GM19351 (cell line): ENCODE measurements at regions not wholly inside any gene's neighbourhood (a gene's known extent, or its start where the extent isn't known, plus 50 kb on each side); places are given as distances from the start of the nearest gene placed in this dataset.
"Not testable (repeated sequence)": the region's sequence is repeated elsewhere in the genome, so short reads cannot be mapped to it uniquely, and the experiment has no call there.

Source experiments
- ATAC-seq: cut with Tn5 transposase; IDR thresholded peaks from one replicate; pipeline ENCODE4 v1.9.1; 2021; ENCODE audit warnings: mild to moderate bottlenecking, moderate library complexity; ENCODE audit not compliant: unreplicated experiment

DNA sequence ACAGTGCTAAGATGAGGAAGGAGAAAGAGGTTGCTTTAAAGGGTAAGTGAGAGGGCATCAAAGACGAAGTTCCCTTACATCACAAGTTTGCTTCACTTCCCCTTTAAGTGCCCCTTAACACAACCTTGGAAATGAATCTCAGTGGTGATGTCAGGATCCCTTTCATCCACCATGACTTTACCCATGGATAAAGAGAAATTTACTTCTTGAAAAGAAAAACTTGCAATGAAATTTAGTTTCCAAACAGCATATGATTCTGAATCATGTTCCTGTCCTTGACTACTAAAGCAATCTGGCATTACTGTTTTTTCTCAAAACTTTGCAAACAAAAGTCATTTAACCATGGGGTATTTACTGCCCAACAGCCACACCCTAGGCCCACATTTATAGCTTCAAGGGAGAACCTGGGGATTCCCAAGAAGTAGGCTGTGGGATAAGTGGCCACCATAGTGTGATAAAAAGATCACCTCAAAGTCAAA lies 135.9 kb downstream of the ITGB8 start:
- peak; percentile 65 for ATAC-seq

GRCh38 chr7:20470082-20470481 lies 139.4 kb downstream of the ITGB8 start:
- ATAC-seq = no peak

GRCh38 chr7:20470726-20471125 lies 140.0 kb downstream of the ITGB8 start:
- ATAC-seq = no peak

DNA sequence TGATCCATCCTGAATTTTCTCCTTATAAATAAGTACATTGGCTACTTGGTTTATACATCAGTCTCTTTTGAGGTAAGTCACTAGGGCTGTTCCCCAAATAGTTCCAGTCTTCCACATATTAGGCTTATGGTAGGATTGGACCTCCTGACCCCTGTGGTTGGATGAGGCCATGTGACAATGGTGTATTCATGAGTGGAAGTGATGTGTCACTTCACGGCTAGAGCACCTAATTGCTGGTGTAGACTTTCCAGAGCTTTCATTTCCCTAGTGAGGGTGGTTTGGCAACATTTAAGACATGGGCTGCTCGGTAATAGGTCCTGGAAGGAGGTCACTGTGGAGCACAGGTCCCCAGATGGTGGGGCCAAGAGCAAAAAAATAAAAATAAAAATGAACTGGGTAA lies 141.2 kb upstream of the ABCB5 start:
- no peak for ATAC-seq

DNA sequence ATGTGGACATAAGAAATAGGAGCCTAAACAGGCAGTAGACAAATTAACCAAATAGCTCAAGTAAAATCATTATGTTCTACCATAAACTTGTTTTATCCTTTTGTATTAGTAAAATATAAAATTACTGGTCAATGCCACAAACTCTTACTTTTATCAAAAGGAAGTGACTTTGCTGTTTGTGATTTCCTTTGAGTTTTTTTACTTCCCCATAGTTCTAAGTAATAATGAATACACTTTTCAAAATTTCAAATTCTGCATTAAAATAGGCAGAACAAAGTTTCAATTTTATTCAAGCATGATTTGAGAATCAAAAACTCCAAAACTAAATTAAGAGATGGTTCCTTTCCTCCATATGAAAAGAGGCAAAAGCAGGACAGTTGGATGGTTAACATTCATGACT lies 139.7 kb upstream of the ABCB5 start:
- no peak for ATAC-seq

GRCh38 chr7:20477067-20477466 lies 138.4 kb upstream of the ABCB5 start:
- no peak for ATAC-seq

GRCh38 chr7:20479706-20480105 lies 135.8 kb upstream of the ABCB5 start:
- ATAC-seq = no peak

- no peak for ATAC-seq
Observed at GRCh38 chr7:20482071-20482470, 133.4 kb upstream of the ABCB5 start.

DNA sequence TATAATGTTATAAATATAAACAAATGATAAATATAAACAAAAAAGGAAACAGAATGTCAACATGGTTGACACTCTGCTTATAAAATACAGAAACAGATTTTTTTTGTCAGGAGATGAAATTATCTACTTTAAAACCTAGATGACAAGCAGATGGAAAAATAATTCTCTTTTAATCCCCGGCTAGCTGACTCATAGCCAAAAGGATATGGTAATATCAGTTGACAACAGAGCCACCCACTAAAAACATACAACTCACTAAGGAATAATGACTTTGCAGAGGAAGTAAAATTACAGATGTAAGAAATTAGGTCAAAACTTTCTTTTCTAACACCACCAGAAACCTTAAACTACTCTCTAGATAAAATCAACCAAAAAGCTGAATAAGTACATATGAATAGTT lies 131.1 kb upstream of the ABCB5 start:
- ATAC-seq = no peak

GRCh38 chr7:20488850-20489249 lies 126.6 kb upstream of the ABCB5 start:
- ATAC-seq = no peak

GRCh38 chr7:20491284-20491683 lies 124.2 kb upstream of the ABCB5 start:
- ATAC-seq = no peak

GRCh38 chr7:20494566-20494965 lies 120.9 kb upstream of the ABCB5 start:
- ATAC-seq = no peak

GRCh38 chr7:20501473-20501872 lies 114.0 kb upstream of the ABCB5 start:
- not testable (repeated sequence) for ATAC-seq

- no peak for ATAC-seq
Observed at GRCh38 chr7:20503278-20503950, 112.1 kb upstream of the ABCB5 start.

DNA sequence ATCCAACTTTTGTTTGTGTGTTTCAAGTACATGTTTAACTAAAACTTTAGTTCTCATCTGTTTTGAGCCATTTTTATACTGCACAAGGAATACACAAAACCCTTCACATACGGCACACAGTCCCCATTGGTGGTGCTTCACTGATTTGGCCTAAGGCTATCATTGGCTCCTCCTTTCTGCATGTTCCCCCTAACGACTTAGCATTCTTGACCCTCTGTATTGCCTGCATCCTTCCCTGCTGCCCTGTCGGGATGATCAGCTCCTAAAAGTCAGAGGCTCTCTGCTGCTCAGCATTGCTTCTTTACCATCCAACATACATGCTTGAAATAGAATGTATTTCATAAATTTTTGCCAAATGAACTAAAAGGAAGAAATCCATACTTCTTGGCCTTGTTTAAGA lies 111.4 kb upstream of the ABCB5 start:
- no peak for ATAC-seq

GRCh38 chr7:20506175-20506574 lies 109.3 kb upstream of the ABCB5 start:
- ATAC-seq = no peak

- ATAC-seq = no peak
Observed at GRCh38 chr7:20507157-20507556, 108.3 kb upstream of the ABCB5 start.

GRCh38 chr7:20508109-20508508 lies 107.4 kb upstream of the ABCB5 start:
- no peak for ATAC-seq

DNA sequence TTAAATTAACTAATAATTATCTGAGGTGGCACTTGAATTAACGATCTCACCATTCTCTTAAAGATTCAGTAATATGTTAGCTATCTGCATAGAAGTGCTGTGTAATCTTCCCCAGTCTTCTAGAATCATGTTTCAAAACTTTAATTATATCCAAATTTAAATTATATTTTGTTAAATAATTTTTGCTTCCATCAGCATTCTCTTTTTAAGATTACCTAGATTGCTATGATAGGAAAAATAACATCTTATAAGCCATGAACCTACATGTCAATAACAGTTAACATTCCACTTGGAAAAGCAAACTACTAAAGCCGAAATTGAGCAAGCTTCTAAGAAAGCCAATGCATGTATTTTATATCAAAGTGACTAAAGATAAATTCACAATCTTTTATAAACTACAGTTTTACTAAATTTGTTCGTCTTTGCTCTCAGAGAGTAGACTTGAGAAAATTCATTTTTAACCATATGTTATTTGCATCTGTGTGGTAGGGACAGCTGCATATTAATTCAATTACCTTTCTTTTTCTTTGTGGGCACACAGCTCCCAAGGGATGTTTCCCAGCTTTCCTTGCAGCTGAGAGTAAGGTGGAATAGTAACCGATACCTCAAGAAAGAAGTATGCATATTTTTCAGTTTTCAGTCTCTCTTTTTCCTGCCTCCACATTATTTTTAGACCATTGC lies 105.4 kb upstream of the ABCB5 start:
- ATAC-seq = no peak

- ATAC-seq = no peak
Observed at GRCh38 chr7:20510573-20510900, 104.9 kb upstream of the ABCB5 start.

- no peak for ATAC-seq
Observed at GRCh38 chr7:20513341-20513740, 102.1 kb upstream of the ABCB5 start.

GRCh38 chr7:20513897-20514296 lies 101.6 kb upstream of the ABCB5 start:
- no peak for ATAC-seq

DNA sequence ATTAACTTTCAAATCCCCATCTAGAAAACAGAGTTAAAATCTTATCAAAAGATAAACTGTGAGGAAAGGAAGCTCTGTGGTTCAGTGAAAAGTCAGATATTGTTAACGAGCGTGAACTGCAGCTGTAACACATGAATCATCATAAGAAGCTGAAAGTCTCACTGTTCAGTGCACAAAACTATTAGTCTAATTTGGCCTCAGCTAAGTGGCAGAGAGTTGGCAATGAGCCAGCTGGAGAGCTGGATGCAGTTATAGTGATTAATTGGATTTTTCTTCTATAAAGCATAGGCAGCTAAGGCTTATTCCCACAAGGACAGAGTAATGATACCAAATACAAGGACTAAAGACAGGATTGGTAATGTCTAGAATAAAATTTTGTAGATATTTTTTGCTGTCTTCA lies 101.1 kb upstream of the ABCB5 start:
- ATAC-seq = no peak
